ENCODE measurements at regions not wholly inside any gene's neighbourhood (a gene's known extent, or its start where the extent isn't known, plus 50 kb on each side); places are given as distances from the start of the nearest gene placed in this dataset.

GRCh38 chr4:43244688-43245382, 352.3 kb downstream of the GRXCR1 start (continued):
- TF ChIP-seq ZNF324 (tag by site-specific recombination; IDR thresholded peaks at IDR 0.05) (no peak), MYNN (tag by site-specific recombination; IDR thresholded peaks at IDR 0.05; ENCODE audit: borderline replicate concordance) (no peak)
- TF ChIP-seq, protein P1, sequence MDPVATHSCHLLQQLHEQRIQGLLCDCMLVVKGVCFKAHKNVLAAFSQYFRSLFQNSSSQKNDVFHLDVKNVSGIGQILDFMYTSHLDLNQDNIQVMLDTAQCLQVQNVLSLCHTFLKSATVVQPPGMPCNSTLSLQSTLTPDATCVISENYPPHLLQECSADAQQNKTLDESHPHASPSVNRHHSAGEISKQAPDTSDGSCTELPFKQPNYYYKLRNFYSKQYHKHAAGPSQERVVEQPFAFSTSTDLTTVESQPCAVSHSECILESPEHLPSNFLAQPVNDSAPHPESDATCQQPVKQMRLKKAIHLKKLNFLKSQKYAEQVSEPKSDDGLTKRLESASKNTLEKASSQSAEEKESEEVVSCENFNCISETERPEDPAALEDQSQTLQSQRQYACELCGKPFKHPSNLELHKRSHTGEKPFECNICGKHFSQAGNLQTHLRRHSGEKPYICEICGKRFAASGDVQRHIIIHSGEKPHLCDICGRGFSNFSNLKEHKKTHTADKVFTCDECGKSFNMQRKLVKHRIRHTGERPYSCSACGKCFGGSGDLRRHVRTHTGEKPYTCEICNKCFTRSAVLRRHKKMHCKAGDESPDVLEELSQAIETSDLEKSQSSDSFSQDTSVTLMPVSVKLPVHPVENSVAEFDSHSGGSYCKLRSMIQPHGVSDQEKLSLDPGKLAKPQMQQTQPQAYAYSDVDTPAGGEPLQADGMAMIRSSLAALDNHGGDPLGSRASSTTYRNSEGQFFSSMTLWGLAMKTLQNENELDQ (tag by site-specific recombination; IDR thresholded peaks at IDR 0.05; ENCODE audit: low read depth) = no peak

- Histone ChIP-seq H3K36me3 (ENCODE audit: control insufficient read depth in 2 of 2, insufficient read depth in 1 of 2, low read length in 2 of 2) (no peaks in the 10 kb centered on the region), H3K4me3 (ENCODE audit: low read depth, low read length) (no peak overlapping the region), H3K9me3 (ENCODE audit: control insufficient read depth, insufficient read depth, low read depth, low read length) (no peaks in the 10 kb centered on the region), H3K27ac (ENCODE audit: extremely low read depth, low read depth, low read length) (no peak overlapping the region), H3K4me1 (ENCODE audit: control insufficient read depth, insufficient read depth, low read length) (no peaks in the 10 kb centered on the region)
- TF ChIP-seq ZNF677 (tag by site-specific recombination; IDR thresholded peaks at IDR 0.05) (no peak), KLF1 (tag by site-specific recombination; IDR thresholded peaks at IDR 0.05) (no peak), ZNF571 (tag by site-specific recombination; IDR thresholded peaks at IDR 0.05) (no peak), MYNN (tag by site-specific recombination; IDR thresholded peaks at IDR 0.05; ENCODE audit: borderline replicate concordance) (no peak), YY1 (tag by site-specific recombination; IDR thresholded peaks at IDR 0.05) (no peak), ZNF202 (tag by site-specific recombination; IDR thresholded peaks at IDR 0.05; ENCODE audit: borderline replicate concordance) (no peak), ZNF239 (tag by site-specific recombination; IDR thresholded peaks at IDR 0.05) (no peak), ZNF791 (tag by site-specific recombination; IDR thresholded peaks at IDR 0.05) (no peak), ZNF223 (tag by site-specific recombination; IDR thresholded peaks at IDR 0.05) (no peak)
- ChIA-PET CTCF (no interaction called here), POLR2A (no interaction called here)
These were observed 359.3 kb downstream of the GRXCR1 start for GRCh38 chr4:43251841-43252240.

DNA sequence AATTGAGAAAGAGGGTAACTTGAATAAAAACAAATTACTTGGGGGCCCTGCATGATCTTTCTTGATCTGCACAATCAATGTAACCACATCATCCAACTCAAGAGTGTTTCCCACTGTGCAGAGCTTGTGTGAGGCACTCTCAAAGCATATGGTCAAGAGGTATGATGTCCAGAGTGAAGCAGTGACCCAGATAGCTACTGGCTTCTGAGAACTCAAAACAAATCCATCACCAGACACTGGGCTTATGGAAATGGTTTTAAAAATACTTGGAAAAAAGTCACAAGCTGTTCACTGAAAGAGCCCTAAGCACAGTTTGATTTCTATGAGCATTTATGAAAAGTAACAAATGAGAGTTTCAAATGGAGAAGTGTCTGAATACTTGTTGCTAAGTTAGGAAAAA, 361.0 kb downstream of the GRXCR1 start:
- Histone ChIP-seq H3K36me3 (ENCODE audit: control insufficient read depth in 2 of 2, insufficient read depth in 1 of 2, low read length in 2 of 2) (no peaks in the 10 kb centered on the region), H3K4me1 (ENCODE audit: control insufficient read depth, insufficient read depth, low read length) (no peaks in the 10 kb centered on the region), H3K27ac (ENCODE audit: extremely low read depth, low read depth, low read length) (no peak overlapping the region), H3K9me3 (ENCODE audit: control insufficient read depth, insufficient read depth, low read depth, low read length) (no peaks in the 10 kb centered on the region), H3K4me3 (ENCODE audit: low read depth, low read length) (no peak overlapping the region)
- POLR2A ChIA-PET = no interaction called here
- TF ChIP-seq ZNF354C (tag by site-specific recombination; IDR thresholded peaks at IDR 0.05; ENCODE audit: borderline replicate concordance, low read depth) = no peak
- TF ChIP-seq ZNF266 (tag by site-specific recombination; IDR thresholded peaks at IDR 0.05; ENCODE audit: low read depth) = no peak
- no peak for TF ChIP-seq RBAK (tag by site-specific recombination; IDR thresholded peaks at IDR 0.05)
- TF ChIP-seq ZNF398 (tag by site-specific recombination; IDR thresholded peaks at IDR 0.05) = no peak
- no peak for TF ChIP-seq ZNF157 (tag by site-specific recombination; IDR thresholded peaks at IDR 0.05)
- TF ChIP-seq ZNF362 (tag by site-specific recombination; IDR thresholded peaks at IDR 0.05) = no peak
- no peak for TF ChIP-seq ZNF792 (tag by site-specific recombination; IDR thresholded peaks at IDR 0.05)
- CTCF ChIA-PET = no interaction called here
